A673 (cell line): ENCODE measurements at regions not wholly inside any gene's neighbourhood (a gene's known extent, or its start where the extent isn't known, plus 50 kb on each side); places are given as distances from the start of the nearest gene placed in this dataset.

Source experiments
- BruUV-seq: library from RNA; stranded (reverse); fragments of 400-500 nt; replicated peaks from 2 replicates; lab custom pipeline; 2021; lab: Mats Ljungman, UMichigan
- CTCF ChIA-PET: fragments of 300-600 bp; sonication (Branson Sonifier 250); formaldehyde crosslinking; loops from one replicate; lab custom pipeline; 2022; ENCODE audit warnings: antibody characterized with exemption; lab: Charles Lee
- POLR2A ChIA-PET: fragments of 300-600 bp; sonication (Branson Sonifier 250); formaldehyde crosslinking; loops from one replicate; lab custom pipeline; 2022; ENCODE audit warnings: antibody characterized with exemption; ENCODE audit not compliant: low non-redundant PET; lab: Charles Lee
- DNase-seq: peaks from one replicate; pipeline ENCODE4 v3.0.0-alpha.2; 2015; ENCODE audit warnings: low spot score
- H3K27ac ChIP-seq: fragments of 200-600 bp; sonication (generic); 2 replicates; pipeline ENCODE4 v1.5.1; 2016; ENCODE audit warnings: mixed run types, low read depth, mild to moderate bottlenecking, mixed read lengths, antibody characterized with exemption, low read length; ENCODE audit not compliant: poor library complexity, severe bottlenecking
- H3K27me3 ChIP-seq: fragments of 200-600 bp; sonication (generic); replicated peaks from 2 replicates; pipeline ENCODE4 v1.6.1; 2017; ENCODE audit warnings: mixed run types, low read depth, mild to moderate bottlenecking, mixed read lengths, antibody characterized with exemption, low read length; ENCODE audit not compliant: insufficient read depth, poor library complexity
- H3K36me3 ChIP-seq: fragments of 200-600 bp; sonication (generic); 2 replicates; pipeline ENCODE4 v1.6.1; 2016; ENCODE audit warnings: mixed run types, mild to moderate bottlenecking, mixed read lengths, antibody characterized with exemption, low read length; ENCODE audit not compliant: insufficient read depth, poor library complexity, severe bottlenecking
- H3K4me1 ChIP-seq: fragments of 200-600 bp; sonication (generic); 2 replicates; pipeline ENCODE4 v1.6.1; 2017; ENCODE audit warnings: mixed run types, mild to moderate bottlenecking, mixed read lengths, antibody characterized with exemption, low read length; ENCODE audit not compliant: insufficient read depth, poor library complexity, severe bottlenecking
- H3K4me3 ChIP-seq: fragments of 200-600 bp; sonication (generic); 2 replicates; pipeline ENCODE4 v1.5.1; 2016; ENCODE audit warnings: low read depth, mixed run types, mild to moderate bottlenecking, mixed read lengths, low read length; ENCODE audit not compliant: poor library complexity, severe bottlenecking
- H3K9me3 ChIP-seq: fragments of 200-600 bp; sonication (generic); 2 replicates; pipeline ENCODE4 v1.6.1; 2016; ENCODE audit warnings: mixed run types, low read depth, mild to moderate bottlenecking, mixed read lengths, antibody characterized with exemption, low read length; ENCODE audit not compliant: poor library complexity, severe bottlenecking
- EZH2 ChIP-seq: fragments of 200-600 bp; sonication (generic); IDR thresholded peaks from 2 replicates; pipeline ENCODE4 v1.6.1; 2017; ENCODE audit warnings: borderline replicate concordance, low read depth, mild to moderate bottlenecking, mixed read lengths, antibody characterized with exemption, low read length; ENCODE audit not compliant: poor library complexity, severe bottlenecking
- intact Hi-C: fragments of 100-400 bp; cut with micrococcal nuclease; formaldehyde crosslinking; loops from one replicate; pipeline ENCODE4 v1.10.0; 2022; ENCODE audit not compliant: unreplicated experiment
- TF ChIP-seq, protein P1 (sequence below): fragments of 300-800, 200-600 bp; sonication (generic); conservative IDR thresholded peaks from 2 replicates; pipeline ENCODE4 v1.5.1; 2017; ENCODE audit warnings: low read depth, mild to moderate bottlenecking, antibody characterized with exemption, low read length, moderate library complexity, mixed read lengths

DNA sequence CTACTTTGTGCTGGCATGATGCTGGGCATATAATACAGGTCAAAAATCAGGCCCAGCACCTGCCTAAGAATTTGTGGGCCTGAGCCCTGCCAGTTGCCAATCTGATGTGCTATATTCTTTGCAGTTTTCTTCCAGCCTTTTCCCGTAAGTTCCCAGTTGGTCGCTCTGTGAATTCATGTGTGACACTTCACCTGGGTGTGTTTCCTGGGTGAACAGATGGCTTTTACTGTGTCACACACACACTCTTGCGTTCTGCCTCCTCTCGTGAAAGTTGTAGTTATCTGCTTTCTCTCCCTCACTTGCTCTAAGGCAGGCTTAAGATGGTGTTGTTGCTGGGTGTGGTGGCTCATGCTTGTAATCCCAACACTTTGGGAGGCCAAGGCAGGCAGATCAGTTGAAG is 153.5 kb upstream of the DMRT1 start:
- no TSS peak for BruUV-seq
- CTCF ChIA-PET, result no interaction called here

GRCh38 chr9:690517-691111 is 150.9 kb upstream of the DMRT1 start:
- BruUV-seq, result no TSS peak
- Histone ChIP-seq H3K4me1 (peaks cover 5% of the 10 kb centered on the region), H3K27ac (no peak overlapping the region), H3K36me3 (no peaks in the 10 kb centered on the region), H3K4me3 (no peak overlapping the region), H3K27me3 (no peaks in the 10 kb centered on the region), H3K9me3 (no peaks in the 10 kb centered on the region)
- no peak for DNase-seq
- intact Hi-C loops, result no loop called here
- TF ChIP-seq, protein P1, sequence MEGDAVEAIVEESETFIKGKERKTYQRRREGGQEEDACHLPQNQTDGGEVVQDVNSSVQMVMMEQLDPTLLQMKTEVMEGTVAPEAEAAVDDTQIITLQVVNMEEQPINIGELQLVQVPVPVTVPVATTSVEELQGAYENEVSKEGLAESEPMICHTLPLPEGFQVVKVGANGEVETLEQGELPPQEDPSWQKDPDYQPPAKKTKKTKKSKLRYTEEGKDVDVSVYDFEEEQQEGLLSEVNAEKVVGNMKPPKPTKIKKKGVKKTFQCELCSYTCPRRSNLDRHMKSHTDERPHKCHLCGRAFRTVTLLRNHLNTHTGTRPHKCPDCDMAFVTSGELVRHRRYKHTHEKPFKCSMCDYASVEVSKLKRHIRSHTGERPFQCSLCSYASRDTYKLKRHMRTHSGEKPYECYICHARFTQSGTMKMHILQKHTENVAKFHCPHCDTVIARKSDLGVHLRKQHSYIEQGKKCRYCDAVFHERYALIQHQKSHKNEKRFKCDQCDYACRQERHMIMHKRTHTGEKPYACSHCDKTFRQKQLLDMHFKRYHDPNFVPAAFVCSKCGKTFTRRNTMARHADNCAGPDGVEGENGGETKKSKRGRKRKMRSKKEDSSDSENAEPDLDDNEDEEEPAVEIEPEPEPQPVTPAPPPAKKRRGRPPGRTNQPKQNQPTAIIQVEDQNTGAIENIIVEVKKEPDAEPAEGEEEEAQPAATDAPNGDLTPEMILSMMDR, result no peak
- TF ChIP-seq EZH2, result no peak
- ChIA-PET CTCF (no interaction called here), POLR2A (no interaction called here)

More for the DNA sequence above, 153.5 kb upstream of the DMRT1 start:
- Histone ChIP-seq H3K4me1 (peaks cover 11% of the 10 kb centered on the region), H3K27ac (no peak overlapping the region), H3K9me3 (no peaks in the 10 kb centered on the region), H3K27me3 (no peaks in the 10 kb centered on the region), H3K36me3 (no peaks in the 10 kb centered on the region), H3K4me3 (no peak overlapping the region)
- intact Hi-C loops, result no loop called here
- TF ChIP-seq, protein P1, result no peak
- no peak for DNase-seq
- POLR2A ChIA-PET, result no interaction called here

DNA sequence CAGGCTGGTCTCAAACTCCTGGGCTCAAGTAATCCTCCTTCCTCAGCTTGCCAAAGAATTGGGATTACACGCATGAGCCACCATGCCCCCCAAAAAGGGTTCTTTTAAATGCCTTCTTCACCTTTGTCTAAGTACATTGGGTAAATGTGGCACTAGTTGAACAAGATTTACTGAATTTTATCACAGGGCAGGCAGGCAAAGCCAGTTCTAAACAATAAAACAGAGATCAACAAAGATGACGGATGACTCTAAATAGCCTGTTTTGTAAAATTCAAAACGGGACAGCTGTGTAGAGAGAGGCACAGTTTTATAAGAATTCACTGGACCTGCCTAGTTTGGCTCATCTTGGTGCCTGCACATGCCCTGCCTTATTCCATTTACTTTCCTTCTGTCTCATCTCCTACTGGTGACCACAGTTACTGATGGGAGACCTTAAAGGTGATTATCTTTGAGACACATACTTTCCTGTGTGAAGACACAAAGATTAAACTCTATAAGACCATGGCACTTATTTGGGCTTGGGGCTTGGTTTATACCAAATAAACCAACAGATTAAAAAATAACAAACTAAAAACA is 149.6 kb upstream of the DMRT1 start:
- no peaks in the 10 kb centered on the region for H3K27me3 ChIP-seq
- BruUV-seq, result no TSS peak
- H3K4me3 ChIP-seq, result no peak overlapping the region
- TF ChIP-seq EZH2, result no peak
- TF ChIP-seq, protein P1, result no peak
- H3K36me3 ChIP-seq, result no peaks in the 10 kb centered on the region
- intact Hi-C loops, result no loop called here
- no peak for DNase-seq
- H3K4me1 ChIP-seq, result peaks cover 5% of the 10 kb centered on the region
- H3K27ac ChIP-seq, result no peak overlapping the region
- ChIA-PET POLR2A (no interaction called here), CTCF (no interaction called here)
- no peaks in the 10 kb centered on the region for H3K9me3 ChIP-seq
